Astrocyte (in vitro differentiated cells and primary cell): ENCODE measurements at regions not wholly inside any gene's neighbourhood (a gene's known extent, or its start where the extent isn't known, plus 50 kb on each side); places are given as distances from the start of the nearest gene placed in this dataset.
"Not testable (repeated sequence)": the region's sequence is repeated elsewhere in the genome, so short reads cannot be mapped to it uniquely, and the experiment has no call there.

Source experiments
- DNase-seq: peaks from one replicate; pipeline ENCODE4 v3.0.0-alpha.2; 2010; ENCODE audit warnings: low read depth
- FAIRE-seq: peaks from 2 replicates; lab custom pipeline; 2011; peaks lifted over from hg19 to GRCh38; lab: Jason Lieb, UNC
- H2AFZ ChIP-seq: 2 replicates; pipeline ENCODE4 v1.6.0; 2012; ENCODE audit warnings: low read depth, low read length, inconsistent platforms
- H3K27ac ChIP-seq: 2 replicates; pipeline ENCODE4 v1.5.1; 2011; ENCODE audit warnings: low read depth, low read length, inconsistent platforms
- H3K27me3 ChIP-seq: 2 replicates; pipeline ENCODE4 v1.6.0; 2011; ENCODE audit warnings: low read length, inconsistent platforms; ENCODE audit not compliant: insufficient read depth
- H3K36me3 ChIP-seq: 2 replicates; pipeline ENCODE4 v1.5.1; 2011; ENCODE audit warnings: low read length, inconsistent platforms; ENCODE audit not compliant: insufficient read depth
- H3K4me1 ChIP-seq: 2 replicates; pipeline ENCODE4 v1.5.1; 2011; ENCODE audit warnings: low read length, inconsistent platforms; ENCODE audit not compliant: insufficient read depth
- H3K4me2 ChIP-seq: 2 replicates; pipeline ENCODE4 v1.6.0; 2012; ENCODE audit warnings: low read length, inconsistent platforms
- H3K4me3 ChIP-seq: 2 replicates; pipeline ENCODE4 v1.5.1; 2011; ENCODE audit warnings: low read depth, mild to moderate bottlenecking, low read length, inconsistent platforms; ENCODE audit not compliant: insufficient read depth
- H3K79me2 ChIP-seq: 2 replicates; pipeline ENCODE4 v1.6.0; 2012; ENCODE audit warnings: mild to moderate bottlenecking, low read length, inconsistent platforms; ENCODE audit not compliant: insufficient read depth
- H3K9ac ChIP-seq: 2 replicates; pipeline ENCODE4 v1.6.0; 2012; ENCODE audit warnings: mild to moderate bottlenecking, low read length, inconsistent platforms
- H3K9me3 ChIP-seq: 2 replicates; pipeline ENCODE4 v1.5.1; 2012; ENCODE audit warnings: low read depth, mild to moderate bottlenecking, low read length, inconsistent platforms; ENCODE audit not compliant: insufficient read depth
- H4K20me1 ChIP-seq: 2 replicates; pipeline ENCODE4 v1.6.0; 2012; ENCODE audit warnings: low read length, inconsistent platforms; ENCODE audit not compliant: insufficient read depth
- H3K27ac Mint-ChIP-seq: one replicate; pipeline ENCODE4 v1.8.0; 2021; ENCODE audit warnings: mild to moderate bottlenecking, mixed read lengths; ENCODE audit not compliant: unreplicated experiment
- H3K27me3 Mint-ChIP-seq: one replicate; pipeline ENCODE4 v1.8.0; 2021; ENCODE audit warnings: low read depth, mixed read lengths; ENCODE audit not compliant: unreplicated experiment
- H3K36me3 Mint-ChIP-seq: one replicate; pipeline ENCODE4 v1.8.0; 2021; ENCODE audit warnings: low read depth, mixed read lengths; ENCODE audit not compliant: unreplicated experiment
- H3K4me1 Mint-ChIP-seq: one replicate; pipeline ENCODE4 v1.8.0; 2021; ENCODE audit warnings: low read depth, mixed read lengths; ENCODE audit not compliant: unreplicated experiment
- H3K4me3 Mint-ChIP-seq: one replicate; pipeline ENCODE4 v1.8.0; 2021; ENCODE audit warnings: mild to moderate bottlenecking, moderate library complexity, mixed read lengths; ENCODE audit not compliant: unreplicated experiment
- H3K9me3 Mint-ChIP-seq: one replicate; pipeline ENCODE4 v1.8.0; 2021; ENCODE audit warnings: mild to moderate bottlenecking, mixed read lengths; ENCODE audit not compliant: unreplicated experiment
- EZH2 ChIP-seq: IDR thresholded peaks from 2 replicates; pipeline ENCODE4 v1.6.1; 2012; ENCODE audit warnings: mild to moderate bottlenecking, low read length, inconsistent platforms; ENCODE audit not compliant: insufficient read depth
- TF ChIP-seq, protein P1 (sequence below): IDR thresholded peaks from 2 replicates; pipeline ENCODE4 v1.5.1; 2011; ENCODE audit warnings: low read depth, mild to moderate bottlenecking, inconsistent platforms, low read length, moderate library complexity; ENCODE audit not compliant: insufficient read depth

DNA sequence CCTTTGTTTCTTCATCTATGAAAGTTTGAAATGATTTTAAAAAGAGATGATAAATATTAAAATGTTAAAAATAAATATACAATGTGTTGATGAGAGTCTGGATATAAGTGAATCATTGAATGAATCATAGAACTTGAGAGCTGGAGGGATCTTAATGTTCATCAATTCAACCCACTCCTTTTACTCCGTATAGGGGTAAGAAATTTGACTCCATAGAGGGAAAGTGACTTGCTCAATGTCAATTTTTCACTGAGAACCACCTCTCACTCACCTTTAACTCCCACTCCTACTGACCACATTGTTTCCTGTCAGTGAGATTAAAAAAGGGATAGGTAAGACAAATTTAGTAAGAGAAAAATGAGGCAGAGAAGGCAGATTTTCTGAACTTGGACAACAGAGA lies 557.2 kb upstream of the GRIA3 start:
- no peaks in the 10 kb centered on the region for H3K36me3 ChIP-seq
- no peaks in the 10 kb centered on the region for H3K27me3 Mint-ChIP-seq
- H4K20me1 ChIP-seq = no peaks in the 10 kb centered on the region
- peaks cover 12% of the 10 kb centered on the region for H3K4me1 ChIP-seq
- H2AFZ ChIP-seq = no peak overlapping the region
- H3K9ac ChIP-seq = no peak overlapping the region
- no peak overlapping the region for H3K4me3 Mint-ChIP-seq
- H3K4me2 ChIP-seq = no peak overlapping the region
- H3K27me3 ChIP-seq = no peaks in the 10 kb centered on the region
- H3K9me3 Mint-ChIP-seq = no peaks in the 10 kb centered on the region
- H3K79me2 ChIP-seq = no peaks in the 10 kb centered on the region
- peak; percentile 78 for DNase-seq
- peaks cover 15% of the 10 kb centered on the region for H3K4me1 Mint-ChIP-seq
- no peak overlapping the region for H3K27ac Mint-ChIP-seq
- TF ChIP-seq, protein P1, sequence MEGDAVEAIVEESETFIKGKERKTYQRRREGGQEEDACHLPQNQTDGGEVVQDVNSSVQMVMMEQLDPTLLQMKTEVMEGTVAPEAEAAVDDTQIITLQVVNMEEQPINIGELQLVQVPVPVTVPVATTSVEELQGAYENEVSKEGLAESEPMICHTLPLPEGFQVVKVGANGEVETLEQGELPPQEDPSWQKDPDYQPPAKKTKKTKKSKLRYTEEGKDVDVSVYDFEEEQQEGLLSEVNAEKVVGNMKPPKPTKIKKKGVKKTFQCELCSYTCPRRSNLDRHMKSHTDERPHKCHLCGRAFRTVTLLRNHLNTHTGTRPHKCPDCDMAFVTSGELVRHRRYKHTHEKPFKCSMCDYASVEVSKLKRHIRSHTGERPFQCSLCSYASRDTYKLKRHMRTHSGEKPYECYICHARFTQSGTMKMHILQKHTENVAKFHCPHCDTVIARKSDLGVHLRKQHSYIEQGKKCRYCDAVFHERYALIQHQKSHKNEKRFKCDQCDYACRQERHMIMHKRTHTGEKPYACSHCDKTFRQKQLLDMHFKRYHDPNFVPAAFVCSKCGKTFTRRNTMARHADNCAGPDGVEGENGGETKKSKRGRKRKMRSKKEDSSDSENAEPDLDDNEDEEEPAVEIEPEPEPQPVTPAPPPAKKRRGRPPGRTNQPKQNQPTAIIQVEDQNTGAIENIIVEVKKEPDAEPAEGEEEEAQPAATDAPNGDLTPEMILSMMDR = no peak
- no peak for TF ChIP-seq EZH2
- H3K27ac ChIP-seq = peak overlapping the region; percentile 79
- H3K4me3 ChIP-seq = no peak overlapping the region
- no peak for FAIRE-seq
- no peaks in the 10 kb centered on the region for H3K9me3 ChIP-seq
- H3K36me3 Mint-ChIP-seq = no peaks in the 10 kb centered on the region

DNA sequence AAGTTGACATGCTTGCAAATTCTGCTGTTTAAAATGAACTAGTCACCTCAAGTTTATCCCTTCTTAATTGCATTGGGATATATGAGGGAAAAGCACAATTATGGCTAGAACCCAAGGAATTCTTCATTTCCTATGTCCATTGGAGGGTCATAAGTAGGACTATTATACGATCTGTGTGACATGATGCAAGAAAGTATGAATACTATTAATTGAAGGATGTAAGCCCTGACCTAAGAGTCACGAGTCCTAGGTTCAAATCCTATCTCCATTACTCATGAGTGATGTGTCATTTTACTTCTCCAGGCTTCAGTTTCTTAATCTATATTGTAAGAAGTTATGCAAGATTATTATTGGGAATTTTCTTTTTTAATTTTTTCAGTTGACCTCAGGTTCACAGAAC lies 542.9 kb upstream of the GRIA3 start:
- Histone ChIP-seq H4K20me1 (no peaks in the 10 kb centered on the region), H3K9ac (no peak overlapping the region), H3K4me3 (no peak overlapping the region), H3K27me3 (no peaks in the 10 kb centered on the region), H3K27ac (no peak overlapping the region), H3K9me3 (no peaks in the 10 kb centered on the region), H3K4me2 (no peak overlapping the region), H3K36me3 (no peaks in the 10 kb centered on the region), H3K79me2 (no peaks in the 10 kb centered on the region), H3K4me1 (no peaks in the 10 kb centered on the region), H2AFZ (no peak overlapping the region)
- no peaks in the 10 kb centered on the region for H3K27me3 Mint-ChIP-seq
- no peaks in the 10 kb centered on the region for H3K36me3 Mint-ChIP-seq
- no peak overlapping the region for H3K27ac Mint-ChIP-seq
- FAIRE-seq (peak; percentile 34), DNase-seq (no peak)
- TF ChIP-seq, protein P1 = no peak
- peaks cover 4% of the 10 kb centered on the region for H3K4me1 Mint-ChIP-seq
- peaks cover 2% of the 10 kb centered on the region for H3K9me3 Mint-ChIP-seq
- H3K4me3 Mint-ChIP-seq = no peak overlapping the region

DNA sequence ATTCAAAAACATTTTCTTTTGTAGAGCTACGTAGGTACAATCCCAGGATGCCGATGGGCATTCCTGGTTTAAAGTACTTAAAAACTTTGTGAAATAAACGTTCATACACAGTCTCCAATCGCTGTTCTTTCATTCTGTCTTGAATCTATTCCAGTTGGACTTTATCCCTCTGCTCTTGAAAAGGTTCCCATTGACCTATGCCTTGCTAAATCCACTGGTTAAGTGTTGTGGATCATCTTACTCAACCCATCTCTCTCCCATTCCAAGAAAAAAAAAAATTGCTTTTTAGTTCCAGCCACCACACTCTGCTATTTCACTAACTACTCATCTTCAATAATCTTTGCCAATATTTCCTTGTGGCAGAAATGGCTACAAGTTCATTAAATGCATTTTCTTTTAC lies 542.3 kb upstream of the GRIA3 start:
- Histone ChIP-seq H3K79me2 (no peaks in the 10 kb centered on the region), H3K36me3 (no peaks in the 10 kb centered on the region), H3K9me3 (no peaks in the 10 kb centered on the region), H3K4me2 (no peak overlapping the region), H3K4me3 (no peak overlapping the region), H3K27me3 (no peaks in the 10 kb centered on the region), H3K9ac (no peak overlapping the region), H4K20me1 (no peaks in the 10 kb centered on the region), H3K27ac (no peak overlapping the region), H3K4me1 (no peaks in the 10 kb centered on the region), H2AFZ (no peak overlapping the region)
- H3K4me1 Mint-ChIP-seq = peaks cover 4% of the 10 kb centered on the region
- H3K27ac Mint-ChIP-seq = no peak overlapping the region
- no peak for TF ChIP-seq EZH2
- TF ChIP-seq, protein P1 = no peak
- no peak for DNase-seq
- peak; percentile 98 for FAIRE-seq
- H3K27me3 Mint-ChIP-seq = no peaks in the 10 kb centered on the region
- H3K4me3 Mint-ChIP-seq = no peak overlapping the region
- H3K36me3 Mint-ChIP-seq = no peaks in the 10 kb centered on the region
- no peaks in the 10 kb centered on the region for H3K9me3 Mint-ChIP-seq

DNA sequence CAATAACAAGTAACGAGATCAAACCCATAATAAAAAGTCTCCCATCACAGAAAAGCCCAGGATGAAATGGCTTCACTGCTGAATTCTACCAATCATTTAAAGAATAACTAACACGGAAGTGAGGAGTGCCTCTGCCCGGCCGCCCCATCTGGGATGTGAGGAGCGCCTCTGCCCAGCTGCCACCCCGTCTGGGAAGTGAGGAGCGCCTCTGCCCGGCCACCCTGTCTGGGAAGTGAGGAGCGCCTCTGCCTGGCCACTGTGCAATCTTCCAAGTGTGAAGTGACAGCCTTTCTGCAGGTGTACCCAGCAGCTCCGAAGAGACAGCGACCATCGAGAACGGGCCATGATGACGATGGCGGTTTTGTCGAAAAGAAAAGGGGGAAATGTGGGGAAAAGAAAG lies 528.8 kb upstream of the GRIA3 start:
- H3K9me3 ChIP-seq, H3K4me3 Mint-ChIP-seq, H3K9me3 Mint-ChIP-seq, H3K4me2 ChIP-seq, H3K27me3 Mint-ChIP-seq, H3K27ac ChIP-seq, FAIRE-seq, H3K27me3 ChIP-seq, H3K79me2 ChIP-seq, H3K27ac Mint-ChIP-seq, H3K4me3 ChIP-seq, H4K20me1 ChIP-seq, H3K4me1 Mint-ChIP-seq, H3K36me3 ChIP-seq, H3K36me3 Mint-ChIP-seq, H2AFZ ChIP-seq, H3K4me1 ChIP-seq, DNase-seq, H3K9ac ChIP-seq: not testable (repeated sequence)
